CD4-positive, alpha-beta T cell treated with Interleukin-4 for 4 hours (primary cell): ENCODE measurements at regions not wholly inside any gene's neighbourhood (a gene's known extent, or its start where the extent isn't known, plus 50 kb on each side); places are given as distances from the start of the nearest gene placed in this dataset.
"Not testable (repeated sequence)": the region's sequence is repeated elsewhere in the genome, so short reads cannot be mapped to it uniquely, and the experiment has no call there.

Source experiments
- DNase-seq: peaks from one replicate; pipeline ENCODE4 v3.0.0-alpha.2; 2020

GRCh38 chr2:83956991-83957390 is 502.1 kb downstream of the SUCLG1 start:
- no peak for DNase-seq

- DNase-seq = no peak
Measured at GRCh38 chr2:83953697-83954096, 505.4 kb downstream of the SUCLG1 start.

GRCh38 chr2:83951378-83951947 is 507.6 kb downstream of the SUCLG1 start:
- DNase-seq = no peak

- DNase-seq = no peak
Measured at GRCh38 chr2:83949361-83949760, 509.7 kb downstream of the SUCLG1 start.

GRCh38 chr2:83944191-83944590 is 514.9 kb downstream of the SUCLG1 start:
- DNase-seq = no peak

GRCh38 chr2:83943265-83943664 is 515.8 kb downstream of the SUCLG1 start:
- DNase-seq = no peak

GRCh38 chr2:83941886-83942285 is 517.2 kb downstream of the SUCLG1 start:
- no peak for DNase-seq

GRCh38 chr2:83933749-83934148 is 525.3 kb downstream of the SUCLG1 start:
- DNase-seq = no peak

DNA sequence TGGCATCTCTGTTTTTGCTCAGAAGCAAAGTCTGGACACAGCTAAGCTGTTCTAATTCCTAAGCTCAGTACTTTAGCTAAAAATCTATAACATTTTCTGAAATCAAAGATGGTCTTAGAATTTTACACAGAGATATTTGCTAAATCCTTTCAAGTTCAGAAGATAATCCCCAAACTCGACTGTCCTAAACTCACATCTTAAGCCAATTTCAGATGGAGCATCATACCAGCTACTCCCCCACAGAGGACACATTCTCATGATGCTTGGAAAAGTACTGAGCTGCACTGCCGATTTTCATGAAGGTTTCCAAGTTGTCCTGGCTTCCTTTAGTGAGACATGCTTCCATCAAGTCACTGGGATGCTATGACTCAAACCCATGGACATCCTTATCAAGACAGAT is 535.5 kb downstream of the SUCLG1 start:
- no peak for DNase-seq

GRCh38 chr2:83916559-83916958 is 542.5 kb downstream of the SUCLG1 start:
- no peak for DNase-seq

GRCh38 chr2:83915381-83915780 is 543.7 kb downstream of the SUCLG1 start:
- DNase-seq = no peak

- no peak for DNase-seq
Measured at GRCh38 chr2:83908750-83909149, 550.3 kb downstream of the SUCLG1 start.

- DNase-seq = no peak
Measured at GRCh38 chr2:83901317-83901716, 557.8 kb downstream of the SUCLG1 start.

DNA sequence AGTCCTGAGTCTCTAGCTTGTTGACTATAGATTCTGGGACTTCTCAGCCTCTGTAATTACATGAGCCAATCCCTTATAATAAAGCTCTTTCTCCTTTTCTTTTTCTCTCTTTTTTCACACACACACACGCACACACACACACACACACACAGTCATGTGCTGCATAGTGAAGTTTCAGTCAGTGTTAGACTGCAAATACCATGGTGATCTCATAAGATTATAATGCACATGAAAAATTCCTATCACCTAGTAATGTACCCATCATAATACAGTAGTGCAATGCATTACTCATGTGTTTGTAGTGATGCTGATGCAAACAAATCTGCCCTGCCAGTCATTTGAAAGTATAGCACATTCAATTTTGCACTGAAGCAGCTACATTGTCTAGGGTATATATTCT is 558.2 kb downstream of the SUCLG1 start:
- DNase-seq = no peak

GRCh38 chr2:83899271-83899670 is 559.8 kb downstream of the SUCLG1 start:
- no peak for DNase-seq

- DNase-seq = no peak
Measured at GRCh38 chr2:83894976-83895375, 564.1 kb downstream of the SUCLG1 start.

GRCh38 chr2:83887757-83888156 is 571.3 kb downstream of the SUCLG1 start:
- DNase-seq = no peak

- DNase-seq = no peak
Measured at GRCh38 chr2:83879127-83879526, 580.0 kb downstream of the SUCLG1 start.

DNA sequence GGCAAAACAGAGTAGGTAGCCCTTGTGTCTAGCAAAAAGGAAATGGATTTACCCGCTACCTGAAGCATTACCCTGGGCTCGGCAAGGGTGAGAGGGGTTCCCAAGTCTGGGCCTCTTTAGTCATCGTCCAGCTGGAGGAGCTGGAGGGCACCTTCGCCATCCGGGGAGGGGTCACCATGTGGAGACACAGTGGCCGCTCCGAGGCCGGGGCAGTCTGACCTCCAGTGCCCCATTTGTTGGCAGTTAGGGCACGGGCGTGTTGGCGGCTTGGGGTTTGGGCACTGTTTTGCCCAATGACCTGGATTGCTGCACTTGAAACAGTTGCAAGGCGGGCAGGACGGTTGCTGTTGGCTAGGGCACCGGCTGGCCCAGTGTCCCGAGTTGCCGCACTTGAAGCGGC is 581.8 kb downstream of the SUCLG1 start:
- DNase-seq = not testable (repeated sequence)

DNA sequence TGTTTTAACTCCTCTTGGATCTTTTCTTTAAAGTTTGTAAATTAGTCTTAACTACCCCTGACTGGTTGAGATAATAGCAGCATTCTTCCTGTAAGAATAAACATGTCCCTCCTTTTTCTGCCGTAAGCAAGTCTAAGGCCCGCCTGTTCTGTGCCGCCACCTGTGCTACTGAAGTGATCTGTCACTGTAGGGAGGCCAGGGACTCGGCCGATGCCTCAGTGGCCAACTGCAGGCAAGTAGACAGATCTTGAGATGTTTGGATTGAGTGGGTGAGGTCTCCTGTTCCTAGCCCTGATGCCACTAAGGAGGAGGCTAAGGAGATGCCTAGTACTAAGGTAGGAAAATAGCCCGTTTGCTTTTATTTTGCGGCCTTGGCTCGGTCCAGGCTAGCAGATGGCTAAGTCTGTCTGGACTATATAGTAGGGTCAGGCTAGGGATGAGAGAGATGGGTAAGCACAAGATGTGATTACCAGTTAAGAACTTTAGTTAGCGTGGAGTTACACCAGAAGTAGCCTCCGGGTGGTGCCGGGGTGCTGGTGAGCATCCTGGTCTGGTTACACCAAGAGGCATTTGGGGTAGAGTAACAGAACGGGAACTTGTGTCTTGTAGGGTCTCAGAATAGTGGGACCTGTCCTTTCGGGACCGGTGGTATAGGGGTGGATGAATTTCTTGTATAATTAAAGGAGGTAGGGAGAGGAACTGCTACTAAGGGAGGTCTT is 584.2 kb downstream of the SUCLG1 start:
- no peak for DNase-seq

DNA sequence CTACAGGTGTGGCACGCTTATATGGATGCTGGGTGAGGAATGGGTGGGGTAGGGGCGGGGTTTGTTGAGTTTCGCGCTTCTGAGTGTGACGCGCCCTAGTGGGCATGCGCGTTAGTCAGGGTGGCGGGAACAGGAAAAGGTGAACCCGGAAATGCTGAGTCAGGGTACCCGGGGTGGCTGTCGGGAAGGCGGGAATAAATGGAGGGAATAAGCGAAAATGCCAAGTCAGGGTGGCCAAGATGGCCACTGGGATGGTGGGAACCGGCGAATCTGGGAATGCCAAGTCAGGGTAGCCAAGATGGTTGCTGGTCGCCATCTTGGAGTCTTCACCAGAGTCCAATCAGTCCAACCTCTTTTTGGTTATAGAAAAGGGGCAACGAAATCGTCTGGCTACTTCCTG is 585.0 kb downstream of the SUCLG1 start:
- no peak for DNase-seq

- DNase-seq = no peak
Measured at GRCh38 chr2:83873110-83873509, 586.0 kb downstream of the SUCLG1 start.

DNA sequence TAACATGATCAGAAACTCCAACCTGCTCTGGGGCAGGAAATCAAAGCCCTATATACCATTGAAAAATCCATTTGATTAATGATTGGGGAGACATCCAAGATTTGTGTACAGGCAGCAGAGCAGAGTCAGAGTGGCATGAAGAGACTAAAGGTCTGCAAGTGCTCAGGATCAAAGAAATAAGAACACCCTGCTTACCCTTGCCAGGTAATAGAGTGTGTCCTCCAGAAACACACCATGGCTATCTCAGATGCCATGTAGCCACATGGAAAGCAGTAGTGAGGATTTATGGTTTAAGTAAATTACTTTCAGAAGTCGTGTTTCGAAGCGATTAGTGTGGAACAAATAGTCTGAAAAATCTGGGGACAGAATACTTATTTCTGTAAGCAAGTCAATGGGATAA is 592.9 kb downstream of the SUCLG1 start:
- DNase-seq = no peak

DNA sequence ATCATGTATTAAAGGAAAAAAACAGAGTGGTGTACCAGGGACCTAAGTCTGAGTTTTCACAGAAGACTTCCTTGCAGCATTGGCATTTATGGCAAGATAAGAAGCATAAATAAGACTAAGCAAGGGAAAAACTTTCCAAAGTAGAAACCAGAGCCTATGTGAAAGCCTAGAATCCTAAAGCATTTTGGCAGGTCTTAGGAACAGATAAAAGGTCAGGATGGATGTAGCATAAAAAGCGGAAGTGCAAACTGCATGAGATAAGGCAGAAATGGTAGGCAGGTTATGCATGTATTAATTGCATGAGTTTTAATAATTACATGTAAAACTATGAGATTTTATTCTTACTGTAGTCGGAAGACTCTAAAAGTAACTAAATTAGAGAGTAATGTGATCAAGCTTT is 596.5 kb downstream of the SUCLG1 start:
- no peak for DNase-seq

- no peak for DNase-seq
Measured at GRCh38 chr2:83860320-83860719, 598.8 kb downstream of the SUCLG1 start.
